Mesenchymal stem cell (in vitro differentiated cells and primary cell): ENCODE measurements at regions not wholly inside any gene's neighbourhood (a gene's known extent, or its start where the extent isn't known, plus 50 kb on each side); places are given as distances from the start of the nearest gene placed in this dataset.

Source experiments
- DNase-seq: peaks from one replicate; pipeline ENCODE4 v3.0.0-alpha.2; 2013
- H2AFZ ChIP-seq: one replicate; pipeline ENCODE4 v1.6.1; 2013; ENCODE audit warnings: low read depth, mild to moderate bottlenecking, control low read depth, inconsistent platforms, low read length, moderate library complexity
- H2AK5ac ChIP-seq: 2 replicates; pipeline ENCODE4 v1.6.1; 2013; ENCODE audit warnings: low read length, moderate library complexity, mild to moderate bottlenecking, inconsistent platforms; ENCODE audit not compliant: severe bottlenecking
- H2BK120ac ChIP-seq: one replicate; pipeline ENCODE4 v1.6.1; 2013; ENCODE audit warnings: low read depth, mild to moderate bottlenecking, inconsistent platforms, low read length, moderate library complexity
- H2BK12ac ChIP-seq, 2 experiments: one replicate each; pipeline ENCODE4 v1.6.1; 2013; ENCODE audit warnings: inconsistent platforms in 2 of 2, low read length in 2 of 2, mild to moderate bottlenecking in 2 of 2, moderate library complexity in 2 of 2, control low read depth in 1 of 2
- H2BK15ac ChIP-seq: one replicate; pipeline ENCODE4 v1.6.1; 2013; ENCODE audit warnings: mild to moderate bottlenecking, low read depth, inconsistent platforms; ENCODE audit not compliant: poor library complexity, severe bottlenecking
- H2BK5ac ChIP-seq: 2 replicates; pipeline ENCODE4 v1.6.1; 2013; ENCODE audit warnings: low read depth, mild to moderate bottlenecking, low read length, control low read depth, inconsistent platforms; ENCODE audit not compliant: poor library complexity, severe bottlenecking
- H3K14ac ChIP-seq, 2 experiments: one replicate each; pipeline ENCODE4 v1.6.1; 2013; ENCODE audit warnings: inconsistent platforms in 2 of 2, low read length in 2 of 2, control low read depth in 1 of 2, mild to moderate bottlenecking in 1 of 2, moderate library complexity in 1 of 2
- H3K18ac ChIP-seq, 2 experiments: one replicate each; pipeline ENCODE4 v1.6.1; 2013; ENCODE audit warnings: inconsistent platforms in 2 of 2, low read length in 2 of 2, control low read depth in 1 of 2, low read depth in 1 of 2, mild to moderate bottlenecking in 1 of 2
- H3K23ac ChIP-seq, 2 experiments: one replicate each; pipeline ENCODE4 v1.6.1; 2013; ENCODE audit warnings: inconsistent platforms in 2 of 2, low read length in 2 of 2, mild to moderate bottlenecking in 2 of 2, moderate library complexity in 2 of 2, control low read depth in 1 of 2
- H3K27ac ChIP-seq: 2 replicates; pipeline ENCODE4 v1.5.1; 2013; ENCODE audit warnings: mild to moderate bottlenecking, moderate library complexity, low read length, control low read depth, inconsistent platforms; ENCODE audit not compliant: poor library complexity, severe bottlenecking
- H3K27me3 ChIP-seq, 2 experiments: 2 replicates each; pipeline versions ENCODE4 v1.6.1 to v1.7.0; 2013; ENCODE audit warnings: low read length in 2 of 2, mild to moderate bottlenecking in 2 of 2, moderate library complexity in 2 of 2, control low read depth in 1 of 2, inconsistent platforms in 1 of 2; ENCODE audit not compliant: control insufficient read depth in 1 of 2, insufficient read depth in 1 of 2
- H3K36me3 ChIP-seq, 2 experiments: 2 replicates each; pipeline versions ENCODE4 v1.6.1 to v1.7.0; 2013; ENCODE audit warnings: low read length in 2 of 2, control low read depth in 1 of 2, inconsistent platforms in 1 of 2, low read depth in 1 of 2, mild to moderate bottlenecking in 1 of 2; ENCODE audit not compliant: insufficient read depth in 2 of 2, control insufficient read depth in 1 of 2
- H3K4ac ChIP-seq, 2 experiments: one replicate each; pipeline ENCODE4 v1.6.1; 2013; ENCODE audit warnings: inconsistent platforms in 2 of 2, low read length in 2 of 2, mild to moderate bottlenecking in 2 of 2, moderate library complexity in 2 of 2, control low read depth in 1 of 2, low read depth in 1 of 2
- H3K4me1 ChIP-seq: 2 replicates; pipeline ENCODE4 v1.6.1; 2013; ENCODE audit warnings: low read depth, low read length, control low read depth; ENCODE audit not compliant: control insufficient read depth, insufficient read depth
- H3K4me2 ChIP-seq: 2 replicates; pipeline ENCODE4 v1.6.1; 2013; ENCODE audit warnings: low read length, mild to moderate bottlenecking, inconsistent platforms; ENCODE audit not compliant: poor library complexity, severe bottlenecking
- H3K4me3 ChIP-seq, 2 experiments: 2 replicates each; pipeline versions ENCODE4 v1.5.1 to v1.7.0; 2013; ENCODE audit warnings: low read length in 2 of 2, mild to moderate bottlenecking in 2 of 2, control low read depth in 1 of 2, low read depth in 1 of 2; ENCODE audit not compliant: insufficient read depth in 1 of 2
- H3K79me1 ChIP-seq: replicated peaks from 2 replicates; pipeline ENCODE4 v1.6.1; 2013; ENCODE audit warnings: mild to moderate bottlenecking, control low read depth, low read length, inconsistent platforms; ENCODE audit not compliant: poor library complexity, severe bottlenecking
- H3K9ac ChIP-seq: 2 replicates; pipeline ENCODE4 v1.7.0; 2013; ENCODE audit warnings: mild to moderate bottlenecking, low read length, moderate library complexity
- H3K9me3 ChIP-seq: 2 replicates; pipeline ENCODE4 v1.7.0; 2013; ENCODE audit warnings: mild to moderate bottlenecking, low read length; ENCODE audit not compliant: control insufficient read depth
- H4K8ac ChIP-seq: one replicate; pipeline ENCODE4 v1.6.1; 2013; ENCODE audit warnings: inconsistent platforms, mild to moderate bottlenecking, low read length, moderate library complexity
- H4K91ac ChIP-seq: one replicate; pipeline ENCODE4 v1.6.1; 2013; ENCODE audit warnings: mild to moderate bottlenecking, low read length, inconsistent platforms
- WGBS: methylation state at CpG from one replicate; pipeline ENCODE4 v1.1.7; 2013; ENCODE audit warnings: mixed read lengths; 5-methylcytosine and 5-hydroxymethylcytosine counted together

DNA sequence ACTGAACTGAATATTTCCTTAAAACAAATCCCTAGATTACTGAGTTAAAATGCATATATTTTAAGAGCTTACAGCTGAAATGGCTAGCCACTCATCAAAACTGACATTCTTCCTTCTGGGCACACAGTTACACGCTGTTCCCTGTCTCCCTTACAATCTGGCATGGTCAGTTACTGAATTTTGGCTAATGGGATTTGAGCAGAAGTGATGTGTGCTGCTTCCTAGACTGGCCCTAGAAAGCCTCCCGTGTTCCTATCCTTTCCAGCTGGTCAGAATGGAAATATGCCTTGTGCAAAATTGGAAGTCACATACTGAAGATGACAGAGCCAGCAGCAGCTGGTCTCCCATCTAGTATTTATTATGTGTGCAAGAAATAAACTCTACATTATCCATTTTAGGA is 128.7 kb upstream of the NAMPT start:
- H3K4me1 ChIP-seq: no peaks in the 10 kb centered on the region
- H3K18ac ChIP-seq: no peak overlapping the region
- H3K36me3 ChIP-seq: no peaks in the 10 kb centered on the region
- H2BK120ac ChIP-seq: no peak overlapping the region
- H3K79me1 ChIP-seq: no peaks in the 10 kb centered on the region
- no peak overlapping the region for H3K14ac ChIP-seq
- H2AFZ ChIP-seq: no peak overlapping the region
- H4K8ac ChIP-seq: no peak overlapping the region
- H2BK15ac ChIP-seq: no peak overlapping the region
- peaks cover 13% of the 10 kb centered on the region for H3K9me3 ChIP-seq
- H3K27me3 ChIP-seq: no peaks in the 10 kb centered on the region
- H3K4me2 ChIP-seq: no peak overlapping the region
- no peak overlapping the region for H3K9ac ChIP-seq
- no peak overlapping the region for H2BK12ac ChIP-seq
- no peak overlapping the region for H2BK5ac ChIP-seq
- no peak overlapping the region for H4K91ac ChIP-seq
- H3K23ac ChIP-seq: no peak overlapping the region
- no peak overlapping the region for H2AK5ac ChIP-seq
- 100% methylated on average over 2 of the region's 2 CpGs for WGBS
- DNase-seq: no peak
- no peak overlapping the region for H3K4me3 ChIP-seq
- H3K4ac ChIP-seq: no peak overlapping the region
- H3K27ac ChIP-seq: no peak overlapping the region

- no peak overlapping the region for H2AK5ac ChIP-seq
- no CpG with 5 or more reads among the region's 1 CpG for WGBS
- H2BK120ac ChIP-seq: no peak overlapping the region
- no peak overlapping the region for H3K4me3 ChIP-seq
- no peaks in the 10 kb centered on the region for H3K79me1 ChIP-seq
- no peak for DNase-seq
- no peak overlapping the region for H3K27ac ChIP-seq
- H3K14ac ChIP-seq: no peak overlapping the region
- H3K4me1 ChIP-seq: no peaks in the 10 kb centered on the region
- H3K36me3 ChIP-seq: no peaks in the 10 kb centered on the region
- no peak overlapping the region for H3K18ac ChIP-seq
- no peak overlapping the region for H2AFZ ChIP-seq
- no peak overlapping the region for H4K8ac ChIP-seq
- H3K9ac ChIP-seq: no peak overlapping the region
- peaks cover 2% of the 10 kb centered on the region for H3K9me3 ChIP-seq
- H3K23ac ChIP-seq: no peak overlapping the region
- H2BK15ac ChIP-seq: no peak overlapping the region
- no peaks in the 10 kb centered on the region for H3K27me3 ChIP-seq
- no peak overlapping the region for H3K4me2 ChIP-seq
- no peak overlapping the region for H2BK5ac ChIP-seq
- H4K91ac ChIP-seq: no peak overlapping the region
- H3K4ac ChIP-seq: no peak overlapping the region
- H2BK12ac ChIP-seq: no peak overlapping the region
These were observed 120.9 kb upstream of the NAMPT start for GRCh38 chr7:106405697-106406141.

- Histone ChIP-seq H2AFZ (no peak overlapping the region), H4K91ac (no peak overlapping the region), H3K9ac (no peak overlapping the region), H3K4me2 (no peak overlapping the region), H3K79me1 (no peaks in the 10 kb centered on the region), H3K4me3 (no peak overlapping the region), H3K23ac (no peak overlapping the region), H3K9me3 (peaks cover 2% of the 10 kb centered on the region), H3K4me1 (no peaks in the 10 kb centered on the region), H2BK5ac (no peak overlapping the region), H4K8ac (no peak overlapping the region), H2AK5ac (no peak overlapping the region), H2BK15ac (no peak overlapping the region), H2BK120ac (no peak overlapping the region), H3K18ac (no peak overlapping the region), H3K14ac (no peak overlapping the region), H3K4ac (no peak overlapping the region), H2BK12ac (no peak overlapping the region), H3K27me3 (no peaks in the 10 kb centered on the region), H3K27ac (no peak overlapping the region), H3K36me3 (no peaks in the 10 kb centered on the region)
- DNase-seq: no peak
- 78% methylated on average over 1 of the region's 1 CpG for WGBS
These were observed 118.1 kb upstream of the NAMPT start for GRCh38 chr7:106402898-106403297.

GRCh38 chr7:106400923-106401322 is 116.1 kb upstream of the NAMPT start:
- 76% methylated on average over 3 of the region's 3 CpGs for WGBS

More at GRCh38 chr7:106400923-106401322, 116.1 kb upstream of the NAMPT start:
- H3K36me3 ChIP-seq: no peaks in the 10 kb centered on the region
- no peak overlapping the region for H3K9ac ChIP-seq
- no peak overlapping the region for H3K27ac ChIP-seq
- no peak overlapping the region for H2AFZ ChIP-seq
- H3K4me1 ChIP-seq: no peaks in the 10 kb centered on the region
- no peak overlapping the region for H2BK5ac ChIP-seq
- H2BK15ac ChIP-seq: no peak overlapping the region
- no peak overlapping the region for H2BK120ac ChIP-seq
- H3K18ac ChIP-seq: no peak overlapping the region
- peaks cover 2% of the 10 kb centered on the region for H3K9me3 ChIP-seq
- H3K23ac ChIP-seq: no peak overlapping the region
- H3K4me3 ChIP-seq: no peak overlapping the region
- H3K27me3 ChIP-seq: no peaks in the 10 kb centered on the region
- H3K4ac ChIP-seq: no peak overlapping the region
- no peak overlapping the region for H4K91ac ChIP-seq
- H3K79me1 ChIP-seq: no peaks in the 10 kb centered on the region
- H3K4me2 ChIP-seq: no peak overlapping the region
- no peak for DNase-seq
- H2AK5ac ChIP-seq: no peak overlapping the region
- H4K8ac ChIP-seq: no peak overlapping the region
- H2BK12ac ChIP-seq: no peak overlapping the region
- H3K14ac ChIP-seq: no peak overlapping the region
